ENCODE measurements at regions not wholly inside any gene's neighbourhood (a gene's known extent, or its start where the extent isn't known, plus 50 kb on each side); places are given as distances from the start of the nearest gene placed in this dataset.

DNA sequence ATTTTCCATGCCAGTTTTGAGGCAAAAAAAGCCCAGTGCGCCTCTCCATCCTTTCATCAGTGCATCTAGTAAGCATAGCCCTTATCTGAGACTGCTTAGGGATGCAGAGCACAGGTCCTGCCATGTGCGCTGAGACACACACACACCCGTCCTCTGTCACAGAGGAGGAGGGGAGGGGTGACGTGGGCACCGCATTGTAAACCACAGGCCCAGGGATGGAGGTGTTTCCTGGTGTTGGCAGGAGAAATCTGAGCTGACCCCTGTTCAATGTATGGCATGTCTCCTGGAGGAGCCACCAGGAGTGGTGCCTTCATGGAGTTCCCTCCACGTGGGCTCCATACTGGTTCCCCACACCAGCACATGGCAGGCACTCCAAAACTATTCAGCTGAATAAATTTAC lies 65.8 kb upstream of the HELT start (continued):
- TF ChIP-seq, protein P1, sequence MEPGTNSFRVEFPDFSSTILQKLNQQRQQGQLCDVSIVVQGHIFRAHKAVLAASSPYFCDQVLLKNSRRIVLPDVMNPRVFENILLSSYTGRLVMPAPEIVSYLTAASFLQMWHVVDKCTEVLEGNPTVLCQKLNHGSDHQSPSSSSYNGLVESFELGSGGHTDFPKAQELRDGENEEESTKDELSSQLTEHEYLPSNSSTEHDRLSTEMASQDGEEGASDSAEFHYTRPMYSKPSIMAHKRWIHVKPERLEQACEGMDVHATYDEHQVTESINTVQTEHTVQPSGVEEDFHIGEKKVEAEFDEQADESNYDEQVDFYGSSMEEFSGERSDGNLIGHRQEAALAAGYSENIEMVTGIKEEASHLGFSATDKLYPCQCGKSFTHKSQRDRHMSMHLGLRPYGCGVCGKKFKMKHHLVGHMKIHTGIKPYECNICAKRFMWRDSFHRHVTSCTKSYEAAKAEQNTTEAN (CRISPR knock-in tag; IDR thresholded peaks at IDR 0.05), result no peak
- TF ChIP-seq ATF1 (CRISPR knock-in tag; IDR thresholded peaks at IDR 0.05) (no peak), FOXP1 (CRISPR knock-in tag; IDR thresholded peaks at IDR 0.05; ENCODE audit: borderline replicate concordance) (no peak), SMAD4 (CRISPR knock-in tag; IDR thresholded peaks at IDR 0.05) (no peak), TP53 (CRISPR knock-in tag; IDR thresholded peaks at IDR 0.05) (no peak)

- POLR2A ChIA-PET, result no interaction called here
- H3K4me1 Mint-ChIP-seq, result no peaks in the 10 kb centered on the region
- CTCF ChIA-PET, result interaction anchor here (0.7 kb wide), 1 partner anchor 58 kb away, joined by 3 read pairs; no protein-coding TSS in a partner anchor
- TF ChIP-seq TP53 (CRISPR knock-in tag; IDR thresholded peaks at IDR 0.05), result no peak
- no peak for TF ChIP-seq CTCF (IDR thresholded peaks at IDR 0.05)
- TF ChIP-seq CREB1 (CRISPR knock-in tag; IDR thresholded peaks at IDR 0.05), result no peak
- TF ChIP-seq, protein P2, sequence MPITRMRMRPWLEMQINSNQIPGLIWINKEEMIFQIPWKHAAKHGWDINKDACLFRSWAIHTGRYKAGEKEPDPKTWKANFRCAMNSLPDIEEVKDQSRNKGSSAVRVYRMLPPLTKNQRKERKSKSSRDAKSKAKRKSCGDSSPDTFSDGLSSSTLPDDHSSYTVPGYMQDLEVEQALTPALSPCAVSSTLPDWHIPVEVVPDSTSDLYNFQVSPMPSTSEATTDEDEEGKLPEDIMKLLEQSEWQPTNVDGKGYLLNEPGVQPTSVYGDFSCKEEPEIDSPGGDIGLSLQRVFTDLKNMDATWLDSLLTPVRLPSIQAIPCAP (CRISPR knock-in tag; IDR thresholded peaks at IDR 0.05), result no peak
- TF ChIP-seq ZNF423 (CRISPR knock-in tag; IDR thresholded peaks at IDR 0.05), result no peak
- TF ChIP-seq ZBTB21 (CRISPR knock-in tag; IDR thresholded peaks at IDR 0.05; ENCODE audit: borderline replicate concordance), result no peak
- no peak for TF ChIP-seq PRRX2 (CRISPR knock-in tag; IDR thresholded peaks at IDR 0.05)
- no peak for TF ChIP-seq SOX15 (CRISPR knock-in tag; IDR thresholded peaks at IDR 0.05)
- TF ChIP-seq JAZF1 (CRISPR knock-in tag; IDR thresholded peaks at IDR 0.05), result no peak
- no peaks in the 10 kb centered on the region for H3K9me3 Mint-ChIP-seq
- no peak for ATAC-seq
- no peaks in the 10 kb centered on the region for H3K36me3 Mint-ChIP-seq
- no peak overlapping the region for H3K27ac Mint-ChIP-seq
- H3K27me3 Mint-ChIP-seq (ENCODE audit: low read depth), result peaks cover 2% of the 10 kb centered on the region; the same call in 1 of the 2 replicates
- H3K4me3 Mint-ChIP-seq, result no peak overlapping the region
- DNase-seq (ENCODE audit: low spot score), result no peak
Observed at GRCh38 chr4:184953421-184953945, 64.8 kb upstream of the HELT start.

GRCh38 chr4:184953971-184954370 lies 64.3 kb upstream of the HELT start:
- H3K4me3 Mint-ChIP-seq, result no peak overlapping the region
- DNase-seq (ENCODE audit: low spot score) (no peak), ATAC-seq (no peak)
- no peak for TF ChIP-seq RELA (CRISPR knock-in tag; IDR thresholded peaks at IDR 0.05; ENCODE audit: borderline replicate concordance)
- no peak for TF ChIP-seq ZBTB21 (CRISPR knock-in tag; IDR thresholded peaks at IDR 0.05; ENCODE audit: borderline replicate concordance)
- TF ChIP-seq SMAD4 (CRISPR knock-in tag; IDR thresholded peaks at IDR 0.05), result no peak
- TF ChIP-seq ZNF671 (CRISPR knock-in tag; IDR thresholded peaks at IDR 0.05), result no peak
- no peak for TF ChIP-seq ATF3 (CRISPR knock-in tag; conservative IDR thresholded peaks at IDR 0.05)
- no peak for TF ChIP-seq E2F1 (CRISPR knock-in tag; IDR thresholded peaks at IDR 0.05)
- no peak for TF ChIP-seq NFYB (CRISPR knock-in tag; conservative IDR thresholded peaks at IDR 0.05; ENCODE audit: low read depth)
- TF ChIP-seq ETV6 (CRISPR knock-in tag; IDR thresholded peaks at IDR 0.05), result no peak
- no peak for TF ChIP-seq ZNF425 (CRISPR knock-in tag; conservative IDR thresholded peaks at IDR 0.05)
- TF ChIP-seq ZNF532 (CRISPR knock-in tag; IDR thresholded peaks at IDR 0.05; ENCODE audit: borderline replicate concordance), result no peak
- TF ChIP-seq RORB (CRISPR knock-in tag; IDR thresholded peaks at IDR 0.05), result no peak
- POLR2A ChIA-PET, result no interaction called here
- no peak overlapping the region for H3K27ac Mint-ChIP-seq
- H3K36me3 Mint-ChIP-seq, result no peaks in the 10 kb centered on the region
- no peaks in the 10 kb centered on the region for H3K9me3 Mint-ChIP-seq
- CTCF ChIA-PET, result interaction anchor here (0.7 kb wide), 1 partner anchor 58 kb away, joined by 3 read pairs; no protein-coding TSS in a partner anchor
- H3K4me1 Mint-ChIP-seq, result no peaks in the 10 kb centered on the region
- H3K27me3 Mint-ChIP-seq (ENCODE audit: low read depth), result peaks cover 2% of the 10 kb centered on the region; the same call in 1 of the 2 replicates
